Suprapubic skin (tissue), 4 donors: ENCODE measurements at regions not wholly inside any gene's neighbourhood (a gene's known extent, or its start where the extent isn't known, plus 50 kb on each side); places are given as distances from the start of the nearest gene placed in this dataset.

Experiments used
- CTCF ChIP-seq, 2 donors: fragments of 200-600 bp in 1 of 2; fragments of 450-650 bp in 1 of 2; sonication (generic) in 1 of 2; IDR thresholded peaks; one replicate each; pipeline ENCODE4 v1.5.1; 2016 to 2019; ENCODE audit warnings: antibody characterized with exemption in 2 of 2, mild to moderate bottlenecking in 1 of 2, moderate library complexity in 1 of 2
- EP300 ChIP-seq: sonication (generic); formaldehyde crosslinking; IDR thresholded peaks from one replicate; pipeline ENCODE4 v1.6.1; 2017; ENCODE audit warnings: antibody characterized with exemption
- POLR2A ChIP-seq, 2 donors: fragments of 450-650 bp; IDR thresholded peaks; one replicate each; pipeline ENCODE4 v1.6.1; 2017; ENCODE audit warnings: antibody characterized with exemption in 2 of 2, mild to moderate bottlenecking in 2 of 2, moderate library complexity in 2 of 2
- POLR2AphosphoS5 ChIP-seq, 3 donors: sonication (generic); formaldehyde crosslinking; IDR thresholded peaks; one replicate each; pipeline ENCODE4 v1.6.1; 2017; ENCODE audit warnings: antibody characterized with exemption in 3 of 3

- no peak for TF ChIP-seq CTCF (IDR thresholded peaks at IDR 0.05)
- no peak for TF ChIP-seq EP300
- no peak for TF ChIP-seq POLR2A (IDR thresholded peaks at IDR 0.05)
- TF ChIP-seq POLR2AphosphoS5 (IDR thresholded peaks at IDR 0.05), result no peak
These were observed 123.1 kb downstream of the SPRY2 start for GRCh38 chr13:80217614-80218456.
